ENCODE measurements at regions not wholly inside any gene's neighbourhood (a gene's known extent, or its start where the extent isn't known, plus 50 kb on each side); places are given as distances from the start of the nearest gene placed in this dataset.

DNA sequence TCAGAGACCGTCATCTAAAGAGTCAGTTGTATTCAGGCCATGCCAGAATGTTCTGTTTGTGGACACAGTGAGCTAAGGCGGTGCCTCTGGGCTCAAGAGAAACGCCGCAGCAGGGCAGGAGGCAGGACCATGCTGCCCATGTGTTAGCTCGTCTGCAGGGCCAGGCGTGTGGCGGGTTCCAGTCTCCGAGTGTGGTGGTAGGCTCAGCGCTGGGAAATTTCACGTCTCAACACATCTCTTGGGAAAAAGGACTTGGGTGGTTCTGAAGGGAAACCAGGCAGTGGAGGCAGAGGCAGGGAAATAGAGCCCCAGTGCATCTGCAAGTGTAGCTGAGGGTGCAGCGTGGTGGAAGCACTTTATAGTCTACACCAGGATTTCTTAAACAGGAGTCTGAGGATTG, 56.9 kb upstream of the TAGAP start:
- Histone ChIP-seq H3K4me1 (ENCODE audit: insufficient read depth) (0 out of 2 replicates have a peak, but pooled peaks cover 5% of the 10 kb centered on the region), H4K20me1 (replicated peaks; ENCODE audit: insufficient read depth) (no peaks in the 10 kb centered on the region), H3F3A (replicated peaks; ENCODE audit: low read depth) (no peaks in the 10 kb centered on the region), H3K27me3 (ENCODE audit: insufficient read depth) (no peaks in the 10 kb centered on the region), H3K9me2 (ENCODE audit: insufficient read depth) (no peaks in the 10 kb centered on the region), H3K36me3 (ENCODE audit: insufficient read depth) (no peaks in the 10 kb centered on the region; the same call in 1 of the 2 replicates), H2AFZ (peak overlapping the region; percentile 56; the same call in 1 of the 2 replicates), H3K79me2 (replicated peaks; ENCODE audit: insufficient read depth) (no peaks in the 10 kb centered on the region), H3K4me2 (no peak overlapping the region), H3K27ac (ENCODE audit: low read depth) (no peak overlapping the region), H3K4me3 (no peak overlapping the region)
- Mint-ChIP-seq H3K27me3 (ENCODE audit: insufficient read depth, low read depth, poor library complexity) (peaks cover 5% of the 10 kb centered on the region), H3K4me3 (no peak overlapping the region), H3K36me3 (ENCODE audit: low read depth) (no peaks in the 10 kb centered on the region), H3K4me1 (peaks cover 23% of the 10 kb centered on the region; the same call in 2 of the 3 replicates), H3K9me3 (no peaks in the 10 kb centered on the region), H3K27ac (no peak overlapping the region)
- no peak for ATAC-seq
- TF ChIP-seq EZH2phosphoT487 (IDR thresholded peaks at IDR 0.05; ENCODE audit: unreplicated experiment) (no peak), JUNB (IDR thresholded peaks at IDR 0.05; ENCODE audit: unreplicated experiment) (no peak), ZNF114 (CRISPR knock-in tag; IDR thresholded peaks at IDR 0.05) (no peak), EZH2 (IDR thresholded peaks at IDR 0.05; ENCODE audit: low read depth, unreplicated experiment) (no peak), CREB1 (CRISPR knock-in tag; IDR thresholded peaks at IDR 0.05; ENCODE audit: low read depth) (no peak), NANOG (IDR thresholded peaks at IDR 0.05; ENCODE audit: borderline replicate concordance) (no peak)
- TF ChIP-seq, protein P1, sequence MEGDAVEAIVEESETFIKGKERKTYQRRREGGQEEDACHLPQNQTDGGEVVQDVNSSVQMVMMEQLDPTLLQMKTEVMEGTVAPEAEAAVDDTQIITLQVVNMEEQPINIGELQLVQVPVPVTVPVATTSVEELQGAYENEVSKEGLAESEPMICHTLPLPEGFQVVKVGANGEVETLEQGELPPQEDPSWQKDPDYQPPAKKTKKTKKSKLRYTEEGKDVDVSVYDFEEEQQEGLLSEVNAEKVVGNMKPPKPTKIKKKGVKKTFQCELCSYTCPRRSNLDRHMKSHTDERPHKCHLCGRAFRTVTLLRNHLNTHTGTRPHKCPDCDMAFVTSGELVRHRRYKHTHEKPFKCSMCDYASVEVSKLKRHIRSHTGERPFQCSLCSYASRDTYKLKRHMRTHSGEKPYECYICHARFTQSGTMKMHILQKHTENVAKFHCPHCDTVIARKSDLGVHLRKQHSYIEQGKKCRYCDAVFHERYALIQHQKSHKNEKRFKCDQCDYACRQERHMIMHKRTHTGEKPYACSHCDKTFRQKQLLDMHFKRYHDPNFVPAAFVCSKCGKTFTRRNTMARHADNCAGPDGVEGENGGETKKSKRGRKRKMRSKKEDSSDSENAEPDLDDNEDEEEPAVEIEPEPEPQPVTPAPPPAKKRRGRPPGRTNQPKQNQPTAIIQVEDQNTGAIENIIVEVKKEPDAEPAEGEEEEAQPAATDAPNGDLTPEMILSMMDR (conservative IDR thresholded peaks at IDR 0.05; ENCODE audit: low read depth in 2 of 2): no peak
- TF ChIP-seq, protein P2, sequence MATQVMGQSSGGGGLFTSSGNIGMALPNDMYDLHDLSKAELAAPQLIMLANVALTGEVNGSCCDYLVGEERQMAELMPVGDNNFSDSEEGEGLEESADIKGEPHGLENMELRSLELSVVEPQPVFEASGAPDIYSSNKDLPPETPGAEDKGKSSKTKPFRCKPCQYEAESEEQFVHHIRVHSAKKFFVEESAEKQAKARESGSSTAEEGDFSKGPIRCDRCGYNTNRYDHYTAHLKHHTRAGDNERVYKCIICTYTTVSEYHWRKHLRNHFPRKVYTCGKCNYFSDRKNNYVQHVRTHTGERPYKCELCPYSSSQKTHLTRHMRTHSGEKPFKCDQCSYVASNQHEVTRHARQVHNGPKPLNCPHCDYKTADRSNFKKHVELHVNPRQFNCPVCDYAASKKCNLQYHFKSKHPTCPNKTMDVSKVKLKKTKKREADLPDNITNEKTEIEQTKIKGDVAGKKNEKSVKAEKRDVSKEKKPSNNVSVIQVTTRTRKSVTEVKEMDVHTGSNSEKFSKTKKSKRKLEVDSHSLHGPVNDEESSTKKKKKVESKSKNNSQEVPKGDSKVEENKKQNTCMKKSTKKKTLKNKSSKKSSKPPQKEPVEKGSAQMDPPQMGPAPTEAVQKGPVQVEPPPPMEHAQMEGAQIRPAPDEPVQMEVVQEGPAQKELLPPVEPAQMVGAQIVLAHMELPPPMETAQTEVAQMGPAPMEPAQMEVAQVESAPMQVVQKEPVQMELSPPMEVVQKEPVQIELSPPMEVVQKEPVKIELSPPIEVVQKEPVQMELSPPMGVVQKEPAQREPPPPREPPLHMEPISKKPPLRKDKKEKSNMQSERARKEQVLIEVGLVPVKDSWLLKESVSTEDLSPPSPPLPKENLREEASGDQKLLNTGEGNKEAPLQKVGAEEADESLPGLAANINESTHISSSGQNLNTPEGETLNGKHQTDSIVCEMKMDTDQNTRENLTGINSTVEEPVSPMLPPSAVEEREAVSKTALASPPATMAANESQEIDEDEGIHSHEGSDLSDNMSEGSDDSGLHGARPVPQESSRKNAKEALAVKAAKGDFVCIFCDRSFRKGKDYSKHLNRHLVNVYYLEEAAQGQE (IDR thresholded peaks at IDR 0.05; ENCODE audit: unreplicated experiment): no peak
- TF ChIP-seq, protein P3, sequence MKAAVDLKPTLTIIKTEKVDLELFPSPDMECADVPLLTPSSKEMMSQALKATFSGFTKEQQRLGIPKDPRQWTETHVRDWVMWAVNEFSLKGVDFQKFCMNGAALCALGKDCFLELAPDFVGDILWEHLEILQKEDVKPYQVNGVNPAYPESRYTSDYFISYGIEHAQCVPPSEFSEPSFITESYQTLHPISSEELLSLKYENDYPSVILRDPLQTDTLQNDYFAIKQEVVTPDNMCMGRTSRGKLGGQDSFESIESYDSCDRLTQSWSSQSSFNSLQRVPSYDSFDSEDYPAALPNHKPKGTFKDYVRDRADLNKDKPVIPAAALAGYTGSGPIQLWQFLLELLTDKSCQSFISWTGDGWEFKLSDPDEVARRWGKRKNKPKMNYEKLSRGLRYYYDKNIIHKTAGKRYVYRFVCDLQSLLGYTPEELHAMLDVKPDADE (IDR thresholded peaks at IDR 0.05): no peak
- TF ChIP-seq, protein P4, sequence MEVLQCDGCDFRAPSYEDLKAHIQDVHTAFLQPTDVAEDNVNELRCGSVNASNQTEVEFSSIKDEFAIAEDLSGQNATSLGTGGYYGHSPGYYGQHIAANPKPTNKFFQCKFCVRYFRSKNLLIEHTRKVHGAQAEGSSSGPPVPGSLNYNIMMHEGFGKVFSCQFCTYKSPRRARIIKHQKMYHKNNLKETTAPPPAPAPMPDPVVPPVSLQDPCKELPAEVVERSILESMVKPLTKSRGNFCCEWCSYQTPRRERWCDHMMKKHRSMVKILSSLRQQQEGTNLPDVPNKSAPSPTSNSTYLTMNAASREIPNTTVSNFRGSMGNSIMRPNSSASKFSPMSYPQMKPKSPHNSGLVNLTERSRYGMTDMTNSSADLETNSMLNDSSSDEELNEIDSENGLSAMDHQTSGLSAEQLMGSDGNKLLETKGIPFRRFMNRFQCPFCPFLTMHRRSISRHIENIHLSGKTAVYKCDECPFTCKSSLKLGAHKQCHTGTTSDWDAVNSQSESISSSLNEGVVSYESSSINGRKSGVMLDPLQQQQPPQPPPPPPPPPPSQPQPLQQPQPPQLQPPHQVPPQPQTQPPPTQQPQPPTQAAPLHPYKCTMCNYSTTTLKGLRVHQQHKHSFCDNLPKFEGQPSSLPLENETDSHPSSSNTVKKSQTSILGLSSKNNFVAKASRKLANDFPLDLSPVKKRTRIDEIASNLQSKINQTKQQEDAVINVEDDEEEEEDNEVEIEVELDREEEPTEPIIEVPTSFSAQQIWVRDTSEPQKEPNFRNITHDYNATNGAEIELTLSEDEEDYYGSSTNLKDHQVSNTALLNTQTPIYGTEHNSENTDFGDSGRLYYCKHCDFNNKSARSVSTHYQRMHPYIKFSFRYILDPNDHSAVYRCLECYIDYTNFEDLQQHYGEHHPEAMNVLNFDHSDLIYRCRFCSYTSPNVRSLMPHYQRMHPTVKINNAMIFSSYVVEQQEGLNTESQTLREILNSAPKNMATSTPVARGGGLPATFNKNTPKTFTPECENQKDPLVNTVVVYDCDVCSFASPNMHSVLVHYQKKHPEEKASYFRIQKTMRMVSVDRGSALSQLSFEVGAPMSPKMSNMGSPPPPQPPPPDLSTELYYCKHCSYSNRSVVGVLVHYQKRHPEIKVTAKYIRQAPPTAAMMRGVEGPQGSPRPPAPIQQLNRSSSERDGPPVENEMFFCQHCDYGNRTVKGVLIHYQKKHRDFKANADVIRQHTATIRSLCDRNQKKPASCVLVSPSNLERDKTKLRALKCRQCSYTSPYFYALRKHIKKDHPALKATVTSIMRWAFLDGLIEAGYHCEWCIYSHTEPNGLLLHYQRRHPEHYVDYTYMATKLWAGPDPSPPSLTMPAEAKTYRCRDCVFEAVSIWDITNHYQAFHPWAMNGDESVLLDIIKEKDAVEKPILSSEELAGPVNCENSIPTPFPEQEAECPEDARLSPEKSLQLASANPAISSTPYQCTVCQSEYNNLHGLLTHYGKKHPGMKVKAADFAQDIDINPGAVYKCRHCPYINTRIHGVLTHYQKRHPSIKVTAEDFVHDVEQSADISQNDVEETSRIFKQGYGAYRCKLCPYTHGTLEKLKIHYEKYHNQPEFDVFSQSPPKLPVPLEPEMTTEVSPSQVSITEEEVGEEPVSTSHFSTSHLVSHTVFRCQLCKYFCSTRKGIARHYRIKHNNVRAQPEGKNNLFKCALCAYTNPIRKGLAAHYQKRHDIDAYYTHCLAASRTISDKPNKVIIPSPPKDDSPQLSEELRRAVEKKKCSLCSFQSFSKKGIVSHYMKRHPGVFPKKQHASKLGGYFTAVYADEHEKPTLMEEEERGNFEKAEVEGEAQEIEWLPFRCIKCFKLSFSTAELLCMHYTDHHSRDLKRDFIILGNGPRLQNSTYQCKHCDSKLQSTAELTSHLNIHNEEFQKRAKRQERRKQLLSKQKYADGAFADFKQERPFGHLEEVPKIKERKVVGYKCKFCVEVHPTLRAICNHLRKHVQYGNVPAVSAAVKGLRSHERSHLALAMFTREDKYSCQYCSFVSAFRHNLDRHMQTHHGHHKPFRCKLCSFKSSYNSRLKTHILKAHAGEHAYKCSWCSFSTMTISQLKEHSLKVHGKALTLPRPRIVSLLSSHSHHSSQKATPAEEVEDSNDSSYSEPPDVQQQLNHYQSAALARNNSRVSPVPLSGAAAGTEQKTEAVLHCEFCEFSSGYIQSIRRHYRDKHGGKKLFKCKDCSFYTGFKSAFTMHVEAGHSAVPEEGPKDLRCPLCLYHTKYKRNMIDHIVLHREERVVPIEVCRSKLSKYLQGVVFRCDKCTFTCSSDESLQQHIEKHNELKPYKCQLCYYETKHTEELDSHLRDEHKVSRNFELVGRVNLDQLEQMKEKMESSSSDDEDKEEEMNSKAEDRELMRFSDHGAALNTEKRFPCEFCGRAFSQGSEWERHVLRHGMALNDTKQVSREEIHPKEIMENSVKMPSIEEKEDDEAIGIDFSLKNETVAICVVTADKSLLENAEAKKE (CRISPR knock-in tag; IDR thresholded peaks at IDR 0.05): no peak
- no peak for DNase-seq (ENCODE audit: low spot score)

Measured in GM23338 (cell line).